Left renal cortex interstitium (tissue), 4 donors: ENCODE measurements at regions not wholly inside any gene's neighbourhood (a gene's known extent, or its start where the extent isn't known, plus 50 kb on each side); places are given as distances from the start of the nearest gene placed in this dataset.

Experiments used
- DNase-seq, 4 donors: peaks; one replicate each; pipeline ENCODE4 v3.0.0-alpha.2; 2013; ENCODE audit warnings: low read depth in 4 of 4, low spot score in 2 of 4, missing footprints in 1 of 4

DNA sequence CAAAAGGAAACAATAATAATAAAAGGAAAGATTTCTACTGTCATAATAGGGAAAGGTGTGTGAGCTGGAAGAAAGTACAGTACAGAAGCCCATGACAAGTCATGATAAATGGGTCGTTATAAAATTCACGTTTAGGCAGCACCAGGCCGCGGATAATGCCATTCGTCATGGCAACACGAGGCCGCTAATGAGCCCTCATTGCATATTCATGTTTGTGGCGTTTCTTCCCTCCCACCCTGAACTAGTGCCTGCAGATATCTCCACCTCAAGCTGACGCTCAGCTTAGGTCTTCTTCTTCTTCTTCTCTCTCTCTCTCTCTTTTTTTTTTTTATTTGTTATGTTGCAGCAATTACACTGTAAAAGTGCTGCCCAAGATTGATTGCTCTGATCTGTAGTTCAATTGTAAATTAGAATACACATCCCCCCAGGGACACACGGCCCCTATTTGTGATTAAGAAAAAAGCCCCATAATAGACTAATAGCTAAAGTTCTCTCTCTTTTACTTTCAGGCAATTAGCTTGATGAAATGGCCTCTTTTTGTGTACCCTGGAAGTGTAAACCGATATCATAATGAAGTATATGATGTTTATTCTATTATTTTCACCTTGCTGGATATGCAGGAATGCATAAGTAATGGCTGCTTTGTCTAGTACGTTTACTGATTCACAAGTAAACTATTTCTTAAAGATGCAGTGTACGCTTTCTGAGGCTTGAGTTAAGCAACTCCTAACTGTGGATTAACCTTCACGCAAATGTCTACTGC is 61.9 kb upstream of the NR2F2 start:
- no peak for DNase-seq

DNA sequence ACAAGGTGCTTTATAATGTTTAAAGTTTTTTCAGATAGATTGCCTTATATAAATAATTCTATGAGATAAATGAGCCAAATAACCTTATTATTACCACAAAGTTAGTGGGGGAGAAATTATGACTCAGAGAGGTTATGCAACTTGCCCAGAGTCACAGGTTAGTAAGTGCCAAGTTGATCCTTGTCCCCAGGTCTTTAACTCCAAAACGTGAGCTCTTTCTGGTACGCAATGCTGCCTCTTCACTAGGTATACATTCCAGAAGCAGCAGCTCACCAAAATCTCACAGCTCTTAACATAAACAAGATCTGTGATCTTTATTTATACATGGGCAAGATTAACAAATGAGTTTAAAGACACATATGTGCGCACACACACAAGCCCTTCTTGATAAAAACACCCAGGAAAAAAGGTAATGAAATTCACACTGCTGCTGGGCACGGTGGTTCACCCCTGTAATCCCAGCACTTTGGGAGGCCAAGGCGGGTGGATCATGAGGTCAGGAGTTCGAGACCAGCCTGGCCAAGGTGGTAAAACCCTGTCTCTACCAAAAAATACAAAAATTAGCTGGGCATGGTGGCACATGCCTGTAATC is 59.8 kb upstream of the NR2F2 start:
- no peak for DNase-seq

DNA sequence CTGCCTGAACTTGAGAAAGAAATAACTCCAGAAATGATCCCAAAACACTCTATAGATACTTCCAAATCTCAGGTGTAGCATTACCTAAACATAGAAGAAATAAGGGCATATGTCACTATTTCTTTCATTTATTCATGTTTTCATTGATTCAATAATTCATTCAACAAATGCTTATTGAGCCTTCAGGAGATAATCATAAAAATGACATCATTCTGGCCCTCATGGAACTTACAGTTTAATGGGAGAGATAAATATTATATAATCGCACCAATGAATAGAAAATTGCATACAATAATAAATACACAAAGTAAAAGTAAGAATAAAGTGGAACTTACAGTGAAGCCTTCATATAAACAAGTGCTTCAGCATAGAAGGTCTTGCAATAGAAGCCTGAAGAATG is 58.1 kb upstream of the NR2F2 start:
- DNase-seq = no peak

DNA sequence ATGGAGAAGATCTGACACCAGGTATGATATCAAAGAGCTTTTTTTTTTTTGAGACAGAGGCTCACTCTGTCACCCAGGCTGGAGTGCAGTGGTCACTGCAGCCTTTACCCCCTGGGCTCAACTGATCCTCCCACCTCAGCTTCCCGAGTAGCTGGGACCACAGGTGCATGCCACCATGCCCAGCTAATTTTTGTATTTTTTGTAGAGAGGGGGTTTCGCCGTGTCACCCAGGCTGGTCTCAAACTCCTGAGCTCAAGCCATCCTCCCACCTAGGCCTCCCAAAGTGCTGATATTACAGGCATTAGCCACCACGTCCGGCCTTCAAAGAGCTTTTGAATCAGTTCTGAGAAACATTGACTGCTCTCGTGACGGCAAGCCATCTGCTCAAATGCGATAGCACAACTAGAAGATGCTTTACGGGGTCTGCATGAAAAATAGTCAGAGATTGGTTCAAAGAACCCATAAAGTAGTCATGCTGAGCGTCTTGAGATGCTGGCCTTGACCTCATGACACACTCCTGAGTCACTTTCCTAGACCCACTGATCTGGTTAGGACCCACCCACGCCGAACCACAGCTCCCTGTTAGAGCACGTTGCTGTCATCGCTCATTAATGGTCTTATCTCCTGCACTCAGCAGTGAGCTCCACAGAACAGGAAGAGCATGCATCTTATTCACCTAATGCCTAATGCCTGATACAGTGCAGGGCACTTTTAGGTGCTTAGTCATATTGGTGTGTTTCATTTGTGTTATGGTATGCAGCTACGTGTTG is 57.0 kb upstream of the NR2F2 start:
- no peak for DNase-seq

DNA sequence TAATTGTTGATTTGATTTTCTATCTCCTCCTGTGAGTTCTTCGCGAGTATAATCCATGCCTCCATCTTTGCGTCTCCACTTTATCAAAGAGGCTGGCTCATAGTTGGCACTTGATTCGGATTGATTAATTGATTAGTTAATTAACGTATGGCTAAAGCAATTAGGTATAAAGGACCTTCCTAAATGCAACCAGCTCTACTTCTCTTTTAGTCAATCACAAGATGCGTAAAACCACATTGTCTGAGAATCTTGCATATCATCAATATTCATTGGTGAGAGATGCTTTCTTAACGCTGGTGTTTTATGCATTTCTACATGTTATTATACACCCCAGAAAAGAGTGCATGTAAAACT is 56.4 kb upstream of the NR2F2 start:
- DNase-seq = no peak

DNA sequence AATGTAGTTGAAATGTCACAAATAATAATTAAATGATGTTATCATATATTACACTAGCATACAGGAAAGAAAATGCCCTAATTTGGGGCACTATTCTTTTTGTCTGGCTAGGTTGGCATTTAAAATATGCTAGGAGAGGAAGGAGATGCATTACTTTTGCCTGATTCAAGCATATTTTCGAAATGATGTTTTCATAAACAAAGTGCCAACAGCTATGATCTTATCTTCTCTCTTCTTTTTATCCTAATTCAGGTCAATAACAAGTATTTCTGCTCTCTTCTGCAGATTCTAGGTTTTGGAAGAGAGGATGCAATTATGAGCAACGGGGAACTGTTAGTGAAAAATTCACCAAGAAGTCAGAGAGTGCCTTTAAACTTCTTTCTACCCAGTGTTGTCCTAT is 55.8 kb upstream of the NR2F2 start:
- DNase-seq = no peak

DNA sequence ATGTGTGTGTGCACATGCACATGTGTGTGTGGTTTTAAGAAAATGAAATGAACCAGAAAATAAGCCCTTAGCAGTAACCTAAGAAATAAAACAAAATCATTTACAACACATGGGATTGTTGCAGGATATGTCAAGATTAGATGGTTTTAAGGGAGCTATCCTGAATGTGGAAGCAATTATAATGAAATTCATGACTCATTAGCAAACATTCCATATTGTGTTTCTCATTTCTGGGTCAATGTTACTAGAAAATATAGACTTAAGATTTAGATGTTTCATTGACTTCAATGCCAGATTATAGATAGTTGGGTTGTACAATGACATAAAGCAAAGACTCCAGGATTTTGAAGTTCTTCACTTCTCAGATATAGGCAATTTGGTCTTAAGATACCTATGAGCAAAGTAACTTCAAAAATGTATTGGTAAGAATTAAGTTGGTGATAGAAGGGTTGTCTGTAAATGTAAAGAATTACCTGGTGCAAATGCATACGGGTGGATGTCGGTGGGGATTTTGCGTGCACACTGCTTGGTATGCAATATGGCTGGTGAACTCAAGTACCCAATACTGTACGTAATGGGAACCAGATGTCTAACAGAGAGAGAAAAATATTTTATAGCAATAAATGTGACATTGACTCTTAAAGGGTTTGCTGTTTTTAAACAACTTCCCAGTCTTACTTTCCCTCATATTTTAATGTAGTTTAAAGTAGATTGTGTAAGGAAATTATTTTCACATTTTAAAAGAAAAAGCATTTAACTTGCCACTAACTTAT is 53.9 kb upstream of the NR2F2 start:
- no peak for DNase-seq
